Renal pelvis (tissue), 1 donor: ENCODE measurements at regions not wholly inside any gene's neighbourhood (a gene's known extent, or its start where the extent isn't known, plus 50 kb on each side); places are given as distances from the start of the nearest gene placed in this dataset.
A peak's percentile ranks its signal among the peaks of the same experiment; 100 is the strongest.

Experiments
- DNase-seq: peaks from one replicate; pipeline ENCODE4 v3.0.0-alpha.2; 2013

DNA sequence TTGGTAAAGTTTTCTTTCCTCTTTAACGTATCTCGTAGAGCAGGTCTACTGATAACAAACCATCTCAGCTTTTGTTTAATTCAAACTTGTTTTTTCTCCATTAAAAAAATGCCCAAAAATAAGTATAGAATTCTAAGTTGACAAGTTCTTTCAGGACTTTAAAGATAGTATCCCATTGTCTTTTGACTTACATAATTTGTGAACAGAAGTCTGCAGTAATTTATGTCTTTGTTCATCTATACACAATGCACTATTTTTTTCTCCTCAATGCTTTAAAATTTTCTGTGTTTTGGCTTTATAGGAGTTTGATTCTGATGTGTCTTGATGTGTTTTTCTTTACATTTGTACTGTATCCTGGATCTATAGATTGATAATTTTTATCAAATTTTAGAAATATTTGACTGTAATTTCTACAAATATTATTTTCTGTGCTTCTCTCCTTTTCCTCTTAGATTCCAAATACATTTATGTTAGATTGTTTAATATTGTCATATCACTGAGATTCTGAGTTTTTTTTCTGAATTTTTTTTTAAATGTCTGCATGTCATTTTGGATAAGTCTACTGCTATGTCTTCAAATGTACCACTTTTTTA lies 143.3 kb downstream of the FTCDNL1 start:
- no peak for DNase-seq

DNA sequence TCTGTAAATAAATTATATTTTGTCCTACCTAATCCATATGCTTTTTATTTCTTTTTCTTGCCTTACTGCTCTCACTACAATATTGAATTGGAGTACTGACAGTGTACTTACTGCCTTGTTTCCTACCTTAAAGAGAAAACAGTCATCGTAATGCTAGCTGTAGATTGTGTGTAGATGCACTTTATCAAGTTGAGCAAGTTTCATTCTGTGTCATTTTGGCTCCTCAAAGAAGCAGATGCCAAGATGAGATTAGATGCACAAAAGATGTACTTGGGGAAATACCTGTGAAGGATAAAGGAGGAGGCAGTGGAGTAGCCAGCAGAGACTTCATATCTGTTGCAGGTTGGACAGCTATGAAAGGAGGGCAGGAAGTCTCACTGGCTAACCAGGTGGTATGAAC lies 145.5 kb downstream of the FTCDNL1 start:
- no peak for DNase-seq

DNA sequence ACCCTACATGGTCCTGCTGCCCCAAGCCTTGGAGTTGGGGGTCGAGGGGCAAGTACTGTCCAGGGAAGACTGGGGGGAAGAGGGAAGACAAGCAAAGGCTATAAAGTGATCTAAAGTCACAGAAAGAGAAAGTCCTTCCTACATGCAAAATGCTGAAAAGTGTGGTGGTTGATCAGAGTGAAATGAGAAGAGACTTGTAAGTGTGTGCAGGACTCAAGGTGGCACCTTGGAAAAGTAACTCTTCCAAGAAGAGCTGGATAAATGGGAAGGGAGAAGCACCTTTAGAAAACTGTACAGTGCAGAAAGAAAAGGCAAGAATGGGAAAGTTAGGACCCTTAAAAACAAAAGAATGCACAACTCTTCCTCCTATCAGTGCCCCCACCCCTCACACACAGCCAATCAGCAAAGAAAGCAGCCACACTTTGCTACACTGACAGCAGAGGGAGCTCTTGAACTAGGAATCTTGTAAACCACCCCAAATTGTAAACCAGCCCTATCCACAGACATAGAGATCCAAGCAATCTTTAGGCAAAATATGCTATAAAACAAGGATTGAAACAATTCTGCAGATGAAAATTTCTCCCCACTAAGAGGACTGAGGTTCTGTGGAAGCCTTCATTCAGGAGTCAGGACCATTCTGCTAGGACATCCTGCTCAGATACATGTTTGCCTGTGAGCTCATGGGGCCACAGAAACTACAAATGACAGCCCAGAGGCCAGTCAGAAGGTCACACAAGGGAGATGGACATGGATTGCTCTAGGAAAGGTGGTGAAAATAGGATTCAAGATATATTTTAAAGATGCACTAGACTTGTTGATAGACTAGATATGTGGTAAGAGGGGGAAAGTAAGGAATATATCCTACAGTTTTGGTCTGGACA lies 146.4 kb downstream of the FTCDNL1 start:
- DNase-seq = no peak

DNA sequence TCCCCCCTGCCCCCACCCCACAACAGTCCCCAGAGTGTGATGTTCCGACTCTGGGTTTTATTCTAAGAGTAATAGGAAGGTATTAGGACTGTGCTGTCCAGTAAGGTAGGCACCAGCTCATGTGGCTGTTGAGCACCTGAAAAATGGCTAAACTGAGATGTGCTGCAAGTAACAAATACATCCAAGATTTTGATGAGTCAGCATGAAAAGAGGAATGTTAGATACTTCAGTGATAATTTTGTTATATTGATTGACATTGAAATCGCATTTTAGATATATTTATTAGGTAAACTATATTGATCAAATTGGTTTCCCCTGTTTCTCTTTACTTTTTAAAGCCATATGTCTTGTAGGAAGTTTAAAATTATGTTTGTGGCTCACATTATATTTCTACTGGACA lies 147.8 kb downstream of the FTCDNL1 start:
- DNase-seq = no peak

- DNase-seq = no peak
Observed at GRCh38 chr2:199697469-199697868, 153.5 kb downstream of the FTCDNL1 start.

- no peak for DNase-seq
Observed at GRCh38 chr2:199696048-199696447, 154.9 kb downstream of the FTCDNL1 start.

DNA sequence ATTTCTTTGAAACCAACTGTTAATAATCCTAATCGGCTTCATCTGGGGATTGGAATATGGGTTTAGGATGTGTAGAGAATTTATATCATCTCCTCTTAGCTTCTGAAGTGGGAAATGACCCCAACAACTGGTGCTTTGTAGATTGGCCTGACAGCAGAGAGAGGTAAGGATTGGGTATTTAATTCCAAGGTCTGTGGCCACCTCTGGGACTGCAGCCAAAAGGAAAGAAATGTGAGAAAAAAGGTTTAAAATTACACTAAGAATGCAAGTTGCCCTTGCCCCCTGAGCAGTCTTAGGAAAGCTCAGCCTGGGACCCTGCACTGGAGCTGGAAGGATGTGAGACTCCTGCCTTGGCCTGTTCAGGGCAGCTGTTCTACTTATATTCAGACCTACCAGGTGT lies 157.1 kb downstream of the FTCDNL1 start:
- DNase-seq = peak; percentile 5

- no peak for DNase-seq
Observed at GRCh38 chr2:199692489-199692888, 158.5 kb downstream of the FTCDNL1 start.

GRCh38 chr2:199690225-199690624 lies 160.8 kb downstream of the FTCDNL1 start:
- DNase-seq = no peak

- DNase-seq = no peak
Observed at GRCh38 chr2:199685669-199686068, 165.3 kb downstream of the FTCDNL1 start.

DNA sequence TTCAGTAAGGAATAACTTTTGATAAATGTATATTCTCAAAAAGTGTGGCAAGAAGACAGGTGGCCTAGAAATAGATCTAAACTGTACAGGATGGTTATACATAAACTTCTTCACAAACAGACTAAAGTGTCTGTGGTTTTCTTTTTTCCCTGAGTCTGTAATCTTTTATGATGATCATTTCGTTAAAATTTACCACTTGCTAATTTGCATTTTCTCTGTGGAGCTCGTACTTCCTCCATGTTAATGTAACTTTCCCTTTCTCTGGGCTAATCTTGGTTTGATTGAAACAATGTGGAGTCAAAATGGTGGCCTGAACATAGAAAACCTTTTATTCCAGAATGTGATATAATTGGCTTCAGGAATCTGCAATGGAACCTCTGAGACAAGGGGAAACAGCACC lies 166.2 kb downstream of the FTCDNL1 start:
- DNase-seq = no peak

GRCh38 chr2:199684168-199684567 lies 166.8 kb downstream of the FTCDNL1 start:
- no peak for DNase-seq

- DNase-seq = no peak
Observed at GRCh38 chr2:199682001-199682400, 169.0 kb downstream of the FTCDNL1 start.

- no peak for DNase-seq
Observed at GRCh38 chr2:199680482-199680881, 170.5 kb downstream of the FTCDNL1 start.

DNA sequence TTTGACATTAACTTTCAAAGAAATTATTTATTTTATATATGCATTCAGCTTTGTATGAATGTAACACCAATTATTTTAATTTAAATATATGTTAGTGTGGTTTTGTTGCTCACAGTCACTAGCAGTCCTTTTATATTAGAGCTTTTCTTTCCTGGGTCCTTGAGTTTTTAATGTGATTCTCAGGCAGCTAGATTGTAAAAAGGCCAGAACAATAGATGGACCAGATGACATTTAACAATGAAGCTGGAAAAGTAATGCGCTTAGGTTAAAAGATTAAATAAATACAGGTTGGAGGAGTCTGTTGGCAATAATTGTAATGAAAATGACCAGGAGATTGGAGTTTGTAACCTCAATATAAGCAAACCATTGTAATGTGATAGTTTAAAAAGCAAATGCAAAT lies 171.1 kb downstream of the FTCDNL1 start:
- DNase-seq = no peak

GRCh38 chr2:199677881-199678280 lies 173.1 kb downstream of the FTCDNL1 start:
- no peak for DNase-seq

- DNase-seq = no peak
Observed at GRCh38 chr2:199668645-199669044, 182.3 kb downstream of the FTCDNL1 start.

DNA sequence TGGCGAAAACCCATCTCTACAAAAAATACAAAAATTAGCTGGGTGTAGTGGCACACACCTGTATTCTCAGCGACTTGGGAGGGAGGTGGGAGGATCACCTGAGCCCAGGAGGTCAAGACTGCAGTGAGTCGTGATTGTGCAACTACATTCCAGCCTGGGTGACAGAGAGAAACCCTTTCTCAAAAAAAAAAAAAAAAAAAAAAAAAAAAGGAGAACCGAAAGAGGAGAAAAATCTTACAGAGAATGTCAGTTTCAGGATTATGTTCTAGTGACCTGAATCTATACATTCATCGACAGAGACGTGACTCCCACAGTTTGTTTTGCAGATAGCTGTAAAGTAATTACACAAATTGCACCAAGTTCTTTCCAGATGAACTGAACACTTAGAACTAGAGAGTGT lies 187.8 kb downstream of the FTCDNL1 start:
- no peak for DNase-seq

DNA sequence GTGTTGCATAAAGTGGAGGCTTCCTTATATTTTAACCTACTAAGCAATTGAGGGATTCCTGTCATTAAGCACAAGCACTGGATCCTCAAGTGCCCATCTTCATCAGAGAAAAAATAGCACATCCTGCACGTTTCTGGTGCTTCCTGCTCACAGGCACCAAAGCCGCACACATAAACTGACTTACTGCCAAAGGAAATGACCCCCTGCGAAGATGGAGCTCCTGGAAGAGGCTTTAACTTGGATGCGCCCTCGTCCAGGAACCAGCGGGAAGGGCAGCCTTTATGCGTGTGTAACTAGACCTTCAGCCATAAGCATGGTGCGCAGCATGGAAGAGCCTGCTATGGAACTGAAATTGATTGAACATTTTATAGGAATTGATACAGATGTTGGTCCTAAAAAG lies 188.7 kb downstream of the FTCDNL1 start:
- no peak for DNase-seq

GRCh38 chr2:199660167-199660566 lies 190.8 kb downstream of the FTCDNL1 start:
- no peak for DNase-seq

DNA sequence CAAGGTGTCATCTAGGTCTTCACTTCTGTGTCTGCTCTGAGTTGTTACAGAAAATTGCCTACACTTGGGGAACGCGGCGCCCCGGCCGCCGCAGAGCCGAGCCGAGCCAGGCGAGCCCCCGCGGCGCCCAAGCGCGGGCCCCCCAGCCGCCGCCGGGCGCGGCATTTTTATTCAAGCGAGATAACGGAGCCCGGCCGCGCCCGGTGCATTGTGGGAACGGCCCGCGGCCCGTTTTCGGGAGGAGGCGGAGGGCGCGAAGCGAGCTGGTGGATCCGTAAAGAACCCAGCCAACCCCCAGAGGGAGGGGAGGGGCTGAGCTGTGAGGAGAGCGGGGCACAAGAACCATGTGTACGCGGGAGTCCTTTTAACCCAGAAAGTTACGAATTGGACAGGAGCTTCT lies 191.8 kb downstream of the FTCDNL1 start:
- DNase-seq = peak; percentile 31

- DNase-seq = no peak
Observed at GRCh38 chr2:199646439-199646838, 188.7 kb upstream of the SATB2 start.

DNA sequence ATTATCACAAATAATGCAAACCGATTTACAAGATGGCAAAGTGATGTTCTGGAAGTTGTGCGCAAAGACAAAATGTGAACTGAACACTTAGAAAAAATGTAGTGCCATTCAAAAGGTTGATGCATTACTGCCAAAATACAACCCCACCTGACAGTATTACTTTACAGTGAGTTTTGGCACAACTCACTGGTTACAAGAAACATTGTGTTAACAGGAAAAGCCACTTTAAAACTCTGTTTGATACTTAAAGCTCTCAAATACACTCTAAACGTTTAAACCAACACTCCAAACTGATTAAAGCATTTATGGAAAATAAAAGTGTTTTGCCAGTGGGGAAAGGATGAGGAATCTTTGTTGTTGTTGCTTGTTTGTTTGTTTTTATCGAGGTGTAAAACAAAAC lies 173.4 kb upstream of the SATB2 start:
- DNase-seq = no peak

DNA sequence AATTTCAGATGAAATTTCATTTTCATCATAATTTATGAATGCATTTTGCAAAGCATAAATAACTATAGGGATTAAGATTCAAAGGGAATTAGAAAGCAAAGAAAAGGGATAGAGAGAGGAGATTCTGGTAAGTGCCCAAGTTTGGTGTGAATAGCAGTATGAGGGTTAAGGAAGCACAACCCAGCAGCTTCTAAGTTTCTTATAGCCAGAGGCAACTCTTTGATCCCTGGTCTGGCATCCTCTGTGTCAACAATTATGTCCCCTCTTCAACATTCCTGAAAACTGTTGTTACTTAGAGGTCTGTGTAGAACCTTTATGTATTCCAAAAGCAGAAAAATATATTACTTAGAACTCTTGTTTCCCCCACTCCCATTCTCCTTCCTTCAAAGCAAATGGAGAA lies 171.6 kb upstream of the SATB2 start:
- no peak for DNase-seq
